HG02840 (cell line): ENCODE measurements at regions not wholly inside any gene's neighbourhood (a gene's known extent, or its start where the extent isn't known, plus 50 kb on each side); places are given as distances from the start of the nearest gene placed in this dataset.

Experiments
- ATAC-seq: cut with Tn5 transposase; IDR thresholded peaks from one replicate; pipeline ENCODE4 v1.9.1; 2021; ENCODE audit warnings: mild to moderate bottlenecking, moderate library complexity, moderate number of reproducible peaks; ENCODE audit not compliant: unreplicated experiment, low FRiP score

- no peak for ATAC-seq
Observed at GRCh38 chr7:46707973-46708372, 786.9 kb upstream of the IGFBP3 start.

DNA sequence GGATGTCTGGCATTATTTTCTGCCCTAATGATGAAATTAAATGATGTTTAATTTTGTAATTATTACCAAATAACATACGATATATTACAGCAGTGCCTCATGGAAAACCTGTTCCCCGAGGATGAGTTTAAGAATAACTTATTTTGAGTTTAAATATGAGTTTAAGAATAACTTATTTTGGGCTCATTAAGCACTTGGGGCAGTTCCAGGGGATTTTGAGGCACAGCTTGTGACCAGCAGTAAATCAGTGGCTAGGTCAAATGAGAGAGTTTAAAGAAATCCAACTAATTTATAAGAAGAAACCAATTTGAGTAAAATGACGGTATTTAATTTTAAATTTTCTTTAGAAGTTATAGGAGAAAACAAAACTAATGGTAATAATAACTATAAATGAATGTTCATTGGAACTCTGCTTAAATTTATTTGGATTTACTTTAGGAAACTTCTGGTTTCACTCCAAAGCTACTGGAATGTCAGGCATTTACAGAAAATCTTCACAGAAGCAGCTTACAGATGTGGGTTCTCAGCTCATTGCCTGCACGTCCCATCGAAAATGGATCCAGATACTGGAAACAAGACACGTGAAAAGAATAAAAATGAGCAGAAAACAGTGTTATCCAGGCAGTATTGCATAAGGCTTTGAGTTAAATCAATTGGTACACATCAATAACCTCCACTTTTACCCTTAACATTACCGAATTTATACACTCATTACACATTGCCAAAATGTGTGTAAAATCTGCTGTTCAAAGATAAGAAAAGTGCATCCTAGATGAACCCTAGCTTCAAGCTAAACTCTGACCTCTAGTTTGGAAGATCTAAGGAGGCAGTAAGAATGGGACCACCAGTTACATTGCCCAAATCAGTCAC is 784.5 kb upstream of the IGFBP3 start:
- no peak for ATAC-seq

GRCh38 chr7:46696741-46697140 is 775.7 kb upstream of the IGFBP3 start:
- ATAC-seq = no peak

GRCh38 chr7:46695051-46695708 is 774.1 kb upstream of the IGFBP3 start:
- no peak for ATAC-seq

- ATAC-seq = no peak
Observed at GRCh38 chr7:46694058-46694457, 773.0 kb upstream of the IGFBP3 start.

GRCh38 chr7:46687203-46687602 is 766.1 kb upstream of the IGFBP3 start:
- ATAC-seq = no peak

DNA sequence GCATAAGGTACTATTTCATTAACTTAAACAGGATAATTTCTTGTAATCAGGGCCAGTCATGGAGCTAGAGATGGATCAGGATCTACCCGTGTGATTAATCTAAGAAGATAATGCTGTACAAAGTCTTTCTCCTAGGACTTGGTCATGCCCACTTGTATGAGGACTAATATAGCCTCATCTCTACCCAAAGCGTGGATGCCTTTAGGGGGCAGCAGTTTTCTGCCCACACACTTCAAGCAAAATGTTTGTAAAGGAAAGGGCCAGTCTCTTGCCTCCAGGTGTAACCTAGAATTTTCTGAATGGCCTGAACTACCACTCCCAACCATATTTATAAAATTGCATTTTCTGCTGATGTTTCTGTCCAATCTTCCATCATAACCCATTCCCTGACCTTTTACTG is 764.0 kb upstream of the IGFBP3 start:
- no peak for ATAC-seq

GRCh38 chr7:46682836-46683624 is 762.0 kb upstream of the IGFBP3 start:
- ATAC-seq = no peak

DNA sequence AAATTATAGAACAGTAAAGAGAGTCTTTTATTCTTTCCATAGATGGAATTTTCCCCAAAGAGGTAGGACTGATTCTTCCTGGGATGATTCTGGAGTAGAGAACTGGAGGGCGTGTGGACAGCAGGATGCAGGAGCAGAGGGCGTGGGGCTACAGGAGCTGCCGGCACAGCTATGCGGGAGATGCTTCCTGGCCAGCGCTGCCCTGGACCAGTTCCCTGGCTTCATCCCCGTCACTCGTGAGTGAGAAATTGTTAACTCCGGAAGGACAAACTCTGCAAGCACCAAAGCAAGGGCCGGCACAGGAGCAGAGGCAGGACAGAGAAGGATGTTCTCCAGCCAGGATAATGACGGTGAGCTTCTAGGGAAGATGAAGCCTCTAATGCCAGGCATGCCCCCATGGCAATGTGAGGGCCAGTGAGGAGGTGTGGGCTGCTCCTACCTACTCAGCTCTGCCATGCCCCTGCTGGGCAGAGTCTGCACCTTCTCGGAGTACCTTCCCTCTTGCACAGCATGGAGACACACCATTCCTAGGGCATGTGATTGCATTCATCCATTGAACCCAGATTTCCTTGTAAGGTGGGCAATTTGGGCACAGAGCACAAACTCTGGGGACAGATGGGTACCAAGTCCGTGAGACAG is 760.9 kb upstream of the IGFBP3 start:
- ATAC-seq = no peak

DNA sequence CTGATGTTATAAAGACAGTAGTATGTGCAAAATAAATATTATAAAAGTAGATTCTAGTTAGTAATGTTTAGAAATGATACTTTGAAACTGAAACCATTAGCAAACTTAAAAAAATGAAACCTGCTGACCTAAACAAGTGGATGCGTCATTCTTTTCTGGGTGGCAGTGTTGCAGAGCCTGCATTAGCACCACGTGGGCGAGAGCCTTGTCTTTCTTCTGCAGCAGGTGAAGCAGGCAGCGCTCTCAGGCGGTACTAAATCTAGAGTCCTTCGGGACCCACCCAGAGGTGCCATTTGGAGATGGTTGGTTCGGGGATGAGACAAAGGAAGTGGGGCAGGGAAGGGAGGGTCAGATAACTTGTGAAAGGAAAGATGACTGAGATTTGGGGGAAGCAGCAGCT is 759.1 kb upstream of the IGFBP3 start:
- ATAC-seq = no peak

DNA sequence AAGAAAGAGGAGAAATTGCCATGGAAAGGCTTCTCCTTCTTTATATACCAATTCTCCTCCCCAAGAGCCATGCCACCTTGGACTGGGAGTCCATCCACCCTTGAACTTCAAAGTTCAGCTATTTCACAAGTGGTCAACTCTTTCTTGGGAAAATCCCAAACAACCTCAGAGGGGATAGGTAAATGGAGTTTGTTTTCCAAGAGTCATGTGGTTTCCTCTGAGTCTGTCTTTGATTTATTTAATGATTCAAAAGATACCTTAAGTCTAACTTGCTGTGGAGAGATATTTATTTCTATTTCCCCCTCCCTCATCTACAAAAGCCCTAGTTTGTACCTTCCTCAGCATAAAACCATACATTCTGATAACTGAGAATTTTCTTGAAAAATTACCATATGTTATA is 758.6 kb upstream of the IGFBP3 start:
- no peak for ATAC-seq

DNA sequence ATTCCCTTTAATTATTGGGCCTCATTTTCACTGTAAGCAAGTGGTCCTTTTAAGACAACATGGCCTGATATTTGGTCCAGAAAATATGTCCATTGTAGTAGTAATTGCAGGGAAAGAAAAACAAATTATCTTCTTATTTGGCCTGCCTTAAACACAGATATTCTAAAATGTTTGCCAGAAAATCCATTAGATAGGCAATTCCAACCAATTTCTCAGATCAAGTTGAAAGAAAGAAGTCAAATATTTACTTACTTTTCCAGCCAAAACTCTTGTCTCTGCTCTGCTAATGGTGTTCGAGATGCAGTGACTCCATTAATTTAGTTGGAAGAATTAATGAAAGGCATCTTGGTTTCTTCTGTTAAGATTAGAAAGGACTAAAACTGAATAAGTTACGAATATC is 757.3 kb upstream of the IGFBP3 start:
- ATAC-seq = no peak

DNA sequence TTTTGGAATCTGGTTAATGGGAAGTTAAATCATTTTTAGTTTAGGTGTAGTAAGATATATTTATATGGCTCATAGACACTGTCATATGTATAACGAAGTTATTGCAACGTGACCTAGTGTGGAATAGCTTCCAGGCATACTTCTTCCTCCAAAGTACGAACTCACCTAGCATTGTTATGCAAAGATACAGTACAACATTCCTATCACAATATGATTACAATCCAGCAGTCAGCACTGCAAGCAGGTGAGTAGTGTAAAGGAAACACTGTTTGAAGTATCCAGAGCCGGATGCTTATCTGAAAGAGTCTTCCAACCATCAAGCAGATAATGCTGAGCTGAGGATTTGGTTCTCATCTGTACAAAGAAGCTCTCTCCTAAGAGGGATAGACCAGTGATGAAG is 754.4 kb upstream of the IGFBP3 start:
- ATAC-seq = no peak

DNA sequence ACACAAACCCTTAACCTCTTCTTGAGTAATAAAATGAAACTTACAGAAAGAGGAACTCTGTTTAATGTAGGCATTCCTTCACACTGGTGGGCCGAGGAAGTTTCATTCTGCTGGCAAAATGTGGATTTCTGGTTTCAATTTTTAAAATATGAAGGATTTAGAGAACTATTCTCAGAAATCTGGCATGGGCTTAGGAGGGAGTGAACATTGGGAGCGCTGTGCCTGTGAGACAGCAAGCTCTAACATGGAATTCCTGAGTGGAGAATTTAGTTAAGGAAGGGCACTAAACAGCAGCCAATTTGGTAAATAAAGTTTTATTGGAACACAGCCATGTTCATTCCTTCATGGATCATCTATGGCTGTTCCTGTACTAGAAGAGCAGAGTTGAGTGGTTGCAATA is 751.8 kb upstream of the IGFBP3 start:
- ATAC-seq = no peak

DNA sequence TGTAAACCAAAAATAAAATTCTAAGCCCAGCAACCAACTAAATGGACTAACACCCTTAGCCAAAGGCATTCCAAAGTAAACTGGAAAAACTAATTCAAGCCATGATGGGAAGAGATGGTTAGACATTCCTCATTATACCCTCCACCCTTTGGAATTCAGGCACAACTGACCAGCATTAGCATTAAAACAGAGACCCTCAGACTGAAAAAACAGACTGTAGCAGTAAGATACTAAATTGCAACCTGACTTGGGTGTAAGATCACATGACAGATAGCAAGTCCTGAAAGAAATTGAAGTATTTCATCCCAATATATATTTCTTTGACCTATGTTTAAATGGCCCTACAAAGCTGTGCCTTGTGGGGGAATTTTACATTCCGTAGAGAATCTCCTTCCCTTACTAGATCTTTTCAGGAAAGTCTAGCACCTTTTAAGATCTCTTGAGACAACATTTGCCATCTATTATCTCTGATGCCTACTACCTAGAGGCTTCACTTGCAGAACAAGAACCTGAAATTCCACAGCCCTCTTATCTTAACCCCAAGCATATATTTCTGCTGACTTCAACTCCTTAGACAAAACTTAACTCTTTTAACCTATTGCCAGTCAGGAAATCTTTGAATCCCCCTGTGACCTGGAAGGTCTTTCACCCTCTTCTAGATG is 750.2 kb upstream of the IGFBP3 start:
- ATAC-seq = no peak

DNA sequence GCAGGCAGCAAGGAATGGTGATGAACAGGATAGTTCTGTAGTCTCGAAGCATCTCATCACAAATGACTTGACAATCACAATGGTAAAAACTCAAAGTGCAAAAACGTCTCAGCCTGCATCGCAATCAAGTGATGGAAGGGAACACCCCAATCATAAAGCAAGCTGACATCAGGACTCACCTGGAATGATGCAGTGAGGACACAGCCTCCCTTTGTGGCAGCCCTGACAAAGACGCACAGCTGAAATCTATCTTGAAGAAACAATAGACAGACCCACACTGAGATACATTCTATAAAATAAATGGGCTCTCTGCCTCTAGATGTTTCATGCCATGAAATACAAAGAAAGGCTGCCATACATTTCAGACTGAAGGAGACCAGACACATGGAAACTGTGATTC is 748.0 kb upstream of the IGFBP3 start:
- no peak for ATAC-seq

GRCh38 chr7:46664453-46664852 is 743.4 kb upstream of the IGFBP3 start:
- no peak for ATAC-seq

- ATAC-seq = no peak
Observed at GRCh38 chr7:46663025-46663424, 742.0 kb upstream of the IGFBP3 start.

GRCh38 chr7:46661431-46661830 is 740.4 kb upstream of the IGFBP3 start:
- ATAC-seq = no peak

DNA sequence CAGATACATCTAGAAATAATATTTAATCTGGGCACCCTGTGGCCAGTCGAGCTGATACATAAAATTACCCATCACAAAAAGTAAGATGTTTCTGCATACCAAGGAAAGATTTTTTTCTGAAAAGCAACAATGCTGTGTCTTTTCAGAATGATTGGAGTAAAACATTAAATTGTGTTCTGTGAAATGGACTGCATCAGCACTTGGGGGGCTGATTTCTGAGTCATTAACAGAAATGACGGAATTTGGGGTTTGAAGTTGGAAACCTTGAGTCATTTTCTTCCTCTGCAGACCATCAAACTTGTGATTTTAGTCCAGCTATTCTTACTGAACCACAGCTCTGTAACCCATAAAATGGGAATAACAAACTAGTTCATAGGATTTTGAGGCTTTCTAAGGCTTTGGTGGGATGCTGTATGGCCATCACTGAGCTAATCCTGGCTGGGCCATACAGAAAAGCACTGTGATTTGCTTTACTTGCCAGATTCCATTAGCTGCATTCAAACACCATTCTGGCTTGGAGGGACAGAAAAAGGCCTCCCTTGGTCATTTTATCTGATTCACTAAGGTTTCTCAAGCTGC is 739.4 kb upstream of the IGFBP3 start:
- ATAC-seq = no peak
